ENCODE measurements at regions not wholly inside any gene's neighbourhood (a gene's known extent, or its start where the extent isn't known, plus 50 kb on each side); places are given as distances from the start of the nearest gene placed in this dataset.

DNA sequence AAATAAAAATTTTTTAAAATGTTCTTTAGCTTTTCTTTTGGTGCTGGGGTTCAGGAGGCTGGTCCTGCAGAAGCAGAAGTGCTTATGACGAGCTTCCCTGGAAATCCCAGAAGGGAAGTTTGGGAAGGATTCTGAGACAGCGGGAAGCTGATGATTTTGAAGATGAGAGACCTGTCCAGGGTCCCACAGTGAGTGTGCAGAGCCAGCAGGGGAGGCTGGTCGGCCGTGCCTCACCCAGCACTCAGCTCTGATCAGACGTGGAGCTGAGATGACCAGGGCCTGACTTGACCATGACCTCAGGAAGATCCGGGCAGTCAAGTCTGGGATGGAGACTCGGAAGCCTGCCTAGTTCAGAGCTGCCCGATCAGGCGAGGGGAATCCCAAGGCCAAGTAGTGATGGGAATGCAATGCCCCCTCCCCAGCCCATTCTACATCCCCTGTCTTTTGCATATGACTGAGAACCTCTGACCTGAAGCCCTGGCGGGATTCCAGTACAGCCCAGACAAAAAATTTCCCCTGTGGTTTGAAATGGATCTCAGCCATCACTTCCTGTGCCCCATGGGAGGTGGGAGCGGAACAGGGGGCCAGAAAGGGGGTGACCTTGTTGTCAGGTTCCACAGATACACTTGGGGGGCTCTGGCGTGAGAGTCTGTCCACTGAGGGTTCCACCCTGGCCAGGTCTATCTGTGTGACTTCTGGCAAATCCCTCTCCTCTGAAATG lies 96.8 kb upstream of the RUNX3 start:
- Mint-ChIP-seq H3K4me1 (ENCODE audit: low read depth) (peaks cover 83% of the 10 kb centered on the region), H3K36me3 (ENCODE audit: low read depth) (no peaks in the 10 kb centered on the region), H3K9me3 (ENCODE audit: insufficient read depth) (no peaks in the 10 kb centered on the region), H3K4me3 (no peak overlapping the region), H3K27ac (peak overlapping the region; percentile 43), H3K27me3 (ENCODE audit: low read depth) (no peaks in the 10 kb centered on the region)
- ChIA-PET CTCF (interaction anchor here (0.9 to 4.4 kb wide), 4 partner anchors 10 to 63 kb away, joined by 3 to 22 read pairs (median 6); no protein-coding TSS in a partner anchor), POLR2A (interaction anchor here (1.0 to 2.0 kb wide), 3 partner anchors 32 to 62 kb away, joined by 3 to 12 read pairs (median 5); no protein-coding TSS in a partner anchor)
- DNase-seq: no peak
- ATAC-seq: no peak

- ChIA-PET CTCF (interaction anchor here (0.9 to 4.4 kb wide), 4 partner anchors 11 to 63 kb away, joined by 3 to 22 read pairs (median 6); no protein-coding TSS in a partner anchor), POLR2A (interaction anchor here (1.0 to 1.4 kb wide), 2 partner anchors 32 to 61 kb away, joined by 3 to 5 read pairs; no protein-coding TSS in a partner anchor)
- Mint-ChIP-seq H3K9me3 (ENCODE audit: insufficient read depth) (no peaks in the 10 kb centered on the region), H3K27me3 (ENCODE audit: low read depth) (no peaks in the 10 kb centered on the region), H3K27ac (no peak overlapping the region), H3K36me3 (ENCODE audit: low read depth) (no peaks in the 10 kb centered on the region), H3K4me1 (ENCODE audit: low read depth) (peaks cover 89% of the 10 kb centered on the region), H3K4me3 (no peak overlapping the region)
- no peak for ATAC-seq
- DNase-seq: no peak
Measured at GRCh38 chr1:25026304-25026703, 96.2 kb upstream of the RUNX3 start.

DNA sequence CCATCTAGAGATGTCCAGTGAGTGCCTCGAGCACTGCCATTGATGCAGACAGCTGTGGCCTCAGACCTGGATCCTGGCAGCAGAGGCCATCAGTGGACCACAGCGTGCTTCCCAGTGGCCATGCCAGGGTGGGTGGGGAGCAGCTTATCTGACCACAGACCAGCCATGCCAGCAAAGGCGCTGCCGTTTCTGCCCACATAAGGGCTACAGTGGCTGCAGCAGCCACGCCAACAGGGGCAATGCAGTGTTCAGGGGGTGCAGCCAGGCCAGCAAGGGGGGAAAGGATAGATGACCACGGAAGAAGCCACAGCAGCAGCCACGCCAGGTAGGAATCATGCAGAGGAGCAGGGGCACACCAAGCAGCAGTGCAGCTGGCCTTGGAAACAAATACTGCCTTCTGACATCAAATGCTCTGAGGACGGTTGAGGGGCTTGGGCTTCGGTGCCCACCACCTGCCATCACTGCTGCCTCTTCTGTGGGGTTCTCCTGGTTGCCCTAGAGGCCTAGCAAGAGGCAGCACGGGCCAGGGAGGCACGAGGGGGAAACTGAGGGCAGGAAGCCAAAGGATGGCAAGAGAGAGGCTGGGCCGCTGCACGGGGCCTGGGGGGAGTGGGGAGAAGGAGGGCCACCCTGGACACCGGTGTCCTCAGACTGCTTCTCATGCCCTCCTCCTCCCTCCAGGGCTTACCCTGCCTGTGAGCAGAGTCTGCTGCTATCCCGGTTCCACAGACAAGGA lies 94.7 kb upstream of the RUNX3 start:
- no peak overlapping the region for H3K4me3 Mint-ChIP-seq
- ATAC-seq (no peak), DNase-seq (no peak)
- peaks cover 96% of the 10 kb centered on the region for H3K4me1 Mint-ChIP-seq (ENCODE audit: low read depth)
- H3K36me3 Mint-ChIP-seq (ENCODE audit: low read depth): no peaks in the 10 kb centered on the region
- no peaks in the 10 kb centered on the region for H3K27me3 Mint-ChIP-seq (ENCODE audit: low read depth)
- peak overlapping the region; percentile 88 for H3K27ac Mint-ChIP-seq
- no peaks in the 10 kb centered on the region for H3K9me3 Mint-ChIP-seq (ENCODE audit: insufficient read depth)
- ChIA-PET CTCF (interaction anchor here (0.9 to 4.4 kb wide), 5 partner anchors 11 to 61 kb away, joined by 3 to 29 read pairs (median 22); no protein-coding TSS in a partner anchor), POLR2A (interaction anchor here (1.0 to 1.4 kb wide), 2 partner anchors 37 to 60 kb away, joined by 3 to 5 read pairs; no protein-coding TSS in a partner anchor)

DNA sequence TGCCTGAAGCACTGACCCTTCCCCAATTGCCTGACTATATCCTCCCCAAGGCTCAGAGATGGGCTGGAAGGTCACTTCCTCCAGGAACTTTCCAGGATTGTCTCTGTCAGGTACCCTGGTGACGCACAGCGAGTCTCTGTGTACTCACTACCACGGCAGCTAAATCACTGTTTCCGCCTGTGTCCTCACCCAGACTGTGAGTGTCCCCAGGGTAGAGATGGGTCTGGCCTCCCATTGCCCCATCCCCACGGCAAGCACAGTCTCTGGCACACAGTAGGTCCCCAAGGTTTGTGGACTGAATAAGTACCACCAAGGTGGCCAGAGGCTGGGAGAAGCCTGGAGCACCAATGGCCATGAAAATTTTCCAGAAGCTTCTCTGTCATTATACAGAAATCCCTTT lies 93.8 kb upstream of the RUNX3 start:
- DNase-seq (no peak), ATAC-seq (no peak)
- Mint-ChIP-seq H3K27me3 (ENCODE audit: low read depth) (no peaks in the 10 kb centered on the region), H3K4me1 (ENCODE audit: low read depth) (peaks cover 96% of the 10 kb centered on the region), H3K27ac (peak overlapping the region; percentile 88), H3K36me3 (ENCODE audit: low read depth) (peaks cover 2% of the 10 kb centered on the region), H3K4me3 (peak overlapping the region; percentile 78), H3K9me3 (ENCODE audit: insufficient read depth) (no peaks in the 10 kb centered on the region)
- ChIA-PET POLR2A (interaction anchor here (0.5 to 2.7 kb wide), 6 partner anchors 9 to 101 kb away, joined by 3 to 50 read pairs (median 8); no protein-coding TSS in a partner anchor), CTCF (interaction anchor here (1.3 to 4.4 kb wide), 7 partner anchors 9 to 77 kb away, joined by 3 to 29 read pairs (median 22); no protein-coding TSS in a partner anchor)

GRCh38 chr1:25023190-25023578 lies 93.1 kb upstream of the RUNX3 start:
- no peaks in the 10 kb centered on the region for H3K27me3 Mint-ChIP-seq (ENCODE audit: low read depth)
- DNase-seq: no peak
- ChIA-PET POLR2A (interaction anchor here (0.5 to 2.7 kb wide), 19 partner anchors 10 to 224 kb away, joined by 3 to 50 read pairs (median 8); partner anchors contain the start of gene RSRP1), CTCF (interaction anchor here (1.2 to 3.1 kb wide), 16 partner anchors 10 to 79 kb away, joined by 3 to 29 read pairs (median 8); no protein-coding TSS in a partner anchor)
- H3K4me1 Mint-ChIP-seq (ENCODE audit: low read depth): peaks cover 96% of the 10 kb centered on the region
- ATAC-seq: no peak
- H3K4me3 Mint-ChIP-seq: peak overlapping the region; percentile 78
- H3K27ac Mint-ChIP-seq: peak overlapping the region; percentile 88
- H3K9me3 Mint-ChIP-seq (ENCODE audit: insufficient read depth): no peaks in the 10 kb centered on the region
- peaks cover 2% of the 10 kb centered on the region for H3K36me3 Mint-ChIP-seq (ENCODE audit: low read depth)

- H3K4me3 Mint-ChIP-seq: peak overlapping the region; percentile 78
- ATAC-seq (peak; percentile 89), DNase-seq (peak; percentile 98)
- peaks cover 96% of the 10 kb centered on the region for H3K4me1 Mint-ChIP-seq (ENCODE audit: low read depth)
- no peaks in the 10 kb centered on the region for H3K9me3 Mint-ChIP-seq (ENCODE audit: insufficient read depth)
- H3K27ac Mint-ChIP-seq: peak overlapping the region; percentile 88
- CTCF ChIA-PET: interaction anchor here (0.8 to 3.1 kb wide), 17 partner anchors 10 to 90 kb away, joined by 3 to 29 read pairs (median 7); no protein-coding TSS in a partner anchor
- POLR2A ChIA-PET: interaction anchor here (0.6 to 2.7 kb wide), 26 partner anchors 10 to 225 kb away, joined by 3 to 50 read pairs (median 6); partner anchors contain the start of genes RSRP1 and RUNX3
- H3K36me3 Mint-ChIP-seq (ENCODE audit: low read depth): peaks cover 2% of the 10 kb centered on the region
- no peaks in the 10 kb centered on the region for H3K27me3 Mint-ChIP-seq (ENCODE audit: low read depth)
Measured at GRCh38 chr1:25022361-25023189, 92.5 kb upstream of the RUNX3 start.

- peak overlapping the region; percentile 88 for H3K27ac Mint-ChIP-seq
- ATAC-seq (no peak), DNase-seq (no peak)
- H3K36me3 Mint-ChIP-seq (ENCODE audit: low read depth): peaks cover 2% of the 10 kb centered on the region
- ChIA-PET POLR2A (interaction anchor here (0.7 to 2.7 kb wide), 24 partner anchors 11 to 226 kb away, joined by 3 to 50 read pairs (median 6); partner anchors contain the start of gene RSRP1), CTCF (interaction anchor here (0.8 to 3.1 kb wide), 14 partner anchors 10 to 89 kb away, joined by 4 to 29 read pairs (median 11); no protein-coding TSS in a partner anchor)
- peaks cover 94% of the 10 kb centered on the region for H3K4me1 Mint-ChIP-seq (ENCODE audit: low read depth)
- H3K9me3 Mint-ChIP-seq (ENCODE audit: insufficient read depth): no peaks in the 10 kb centered on the region
- no peaks in the 10 kb centered on the region for H3K27me3 Mint-ChIP-seq (ENCODE audit: low read depth)
- no peak overlapping the region for H3K4me3 Mint-ChIP-seq
Measured at GRCh38 chr1:25021591-25022215, 91.6 kb upstream of the RUNX3 start.

DNA sequence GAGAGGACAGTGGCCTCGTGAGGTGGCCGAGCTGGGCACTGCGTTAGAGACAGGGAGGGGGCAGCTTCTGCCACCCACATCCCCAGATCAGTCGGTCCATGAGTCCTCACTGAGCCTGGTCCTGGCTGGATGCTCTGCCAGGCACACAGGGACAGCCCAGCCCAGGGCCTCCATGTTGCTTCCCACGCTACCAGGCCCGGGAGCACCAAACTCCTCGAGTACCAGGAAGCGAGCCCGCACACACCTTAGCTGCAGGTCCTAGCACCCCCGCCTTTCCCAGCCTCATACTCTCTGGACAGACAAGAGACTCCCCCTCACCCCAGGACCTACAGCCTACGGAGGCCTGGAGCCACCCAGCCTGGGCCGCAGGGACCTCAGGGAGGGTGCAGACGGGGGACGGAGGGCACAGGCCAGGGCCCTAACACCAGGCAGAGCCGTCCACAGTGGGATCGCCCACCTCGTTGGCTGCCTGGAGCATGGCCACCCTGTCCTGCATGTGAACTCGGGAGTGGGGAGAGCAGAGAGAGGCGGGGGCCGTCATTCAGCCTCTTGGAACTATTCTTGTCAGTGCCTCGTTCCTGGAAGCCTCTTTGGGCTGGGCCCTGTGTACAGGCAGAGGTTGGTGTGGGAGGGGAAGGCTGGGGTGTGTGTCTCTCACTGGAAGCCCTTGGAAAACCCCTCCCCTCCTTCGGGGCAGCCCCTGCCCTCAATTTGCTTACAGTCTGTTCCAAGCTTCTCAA lies 90.9 kb upstream of the RUNX3 start:
- ATAC-seq: no peak
- ChIA-PET POLR2A (interaction anchor here (1.0 to 2.3 kb wide), 2 partner anchors 12 to 79 kb away, joined by 3 to 8 read pairs; no protein-coding TSS in a partner anchor), CTCF (no interaction called here)
- H3K4me1 Mint-ChIP-seq (ENCODE audit: low read depth): peaks cover 93% of the 10 kb centered on the region
- H3K36me3 Mint-ChIP-seq (ENCODE audit: low read depth): peaks cover 2% of the 10 kb centered on the region
- no peaks in the 10 kb centered on the region for H3K27me3 Mint-ChIP-seq (ENCODE audit: low read depth)
- H3K4me3 Mint-ChIP-seq: no peak overlapping the region
- no peak for DNase-seq
- no peaks in the 10 kb centered on the region for H3K9me3 Mint-ChIP-seq (ENCODE audit: insufficient read depth)
- H3K27ac Mint-ChIP-seq: peak overlapping the region; percentile 88

DNA sequence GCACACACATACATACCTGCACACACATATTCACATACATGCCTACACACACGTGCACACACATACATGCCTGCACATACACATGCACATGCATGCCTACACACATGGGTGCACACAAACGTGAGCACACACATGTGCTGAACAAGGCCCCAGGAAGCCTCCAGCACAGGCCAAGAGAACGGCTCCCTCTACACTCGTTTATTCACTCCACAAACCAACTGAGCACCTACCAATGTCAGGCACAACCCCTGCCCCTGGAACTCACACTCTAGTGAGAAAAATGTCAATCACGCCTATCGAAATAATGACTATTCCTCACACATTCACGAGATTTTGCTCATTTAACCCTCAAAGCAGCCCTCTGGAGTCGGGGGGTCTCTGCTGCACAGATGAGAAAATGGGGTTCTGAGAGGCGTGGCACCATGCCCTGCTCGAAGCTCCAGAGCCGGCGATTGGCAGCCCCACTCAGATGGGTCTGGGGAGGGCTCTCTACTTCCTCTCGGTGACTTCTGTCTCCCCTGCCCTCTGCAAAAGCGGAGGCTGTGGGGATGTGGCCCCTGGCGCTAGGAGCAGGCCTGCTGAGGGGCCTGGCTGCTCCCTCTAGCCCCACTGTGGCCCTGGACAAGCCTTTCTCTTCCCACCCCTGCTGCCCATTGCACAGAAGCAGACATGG lies 90.2 kb upstream of the RUNX3 start:
- H3K36me3 Mint-ChIP-seq (ENCODE audit: low read depth): peaks cover 2% of the 10 kb centered on the region
- no peaks in the 10 kb centered on the region for H3K27me3 Mint-ChIP-seq (ENCODE audit: low read depth)
- ChIA-PET POLR2A (interaction anchor here (1.0 kb wide), 1 partner anchor 13 kb away, joined by 3 read pairs; no protein-coding TSS in a partner anchor), CTCF (no interaction called here)
- DNase-seq: no peak
- H3K4me1 Mint-ChIP-seq (ENCODE audit: low read depth): peaks cover 93% of the 10 kb centered on the region
- no peaks in the 10 kb centered on the region for H3K9me3 Mint-ChIP-seq (ENCODE audit: insufficient read depth)
- no peak overlapping the region for H3K4me3 Mint-ChIP-seq
- ATAC-seq: no peak
- H3K27ac Mint-ChIP-seq: peak overlapping the region; percentile 88
